Sigmoid colon (tissue), 4 donors: ENCODE measurements at regions not wholly inside any gene's neighbourhood (a gene's known extent, or its start where the extent isn't known, plus 50 kb on each side); places are given as distances from the start of the nearest gene placed in this dataset.

Source experiments
- EP300 ChIP-seq, 4 donors: sonication (generic); formaldehyde crosslinking; IDR thresholded peaks; one replicate each; pipeline ENCODE4 v1.6.1; 2017; ENCODE audit warnings: antibody characterized with exemption in 4 of 4
- POLR2A ChIP-seq, 2 donors: fragments of 450-650 bp; IDR thresholded peaks; one replicate each; pipeline ENCODE4 v1.6.1; 2016; ENCODE audit warnings: antibody characterized with exemption in 2 of 2, mild to moderate bottlenecking in 2 of 2, moderate library complexity in 2 of 2
- POLR2AphosphoS5 ChIP-seq, 4 donors: sonication (generic); formaldehyde crosslinking; IDR thresholded peaks; one replicate each; pipeline ENCODE4 v1.6.1; 2017; ENCODE audit warnings: antibody characterized with exemption in 4 of 4
- TF ChIP-seq, protein P1 (sequence below), 4 experiments: fragments of 450-650 bp in 3 of 4; fragments of 200-600 bp in 1 of 4; IDR thresholded peaks; one replicate each; pipeline ENCODE4 v1.5.1; 2016 to 2019; ENCODE audit warnings: antibody characterized with exemption in 4 of 4, mild to moderate bottlenecking in 3 of 4, moderate library complexity in 2 of 4

DNA sequence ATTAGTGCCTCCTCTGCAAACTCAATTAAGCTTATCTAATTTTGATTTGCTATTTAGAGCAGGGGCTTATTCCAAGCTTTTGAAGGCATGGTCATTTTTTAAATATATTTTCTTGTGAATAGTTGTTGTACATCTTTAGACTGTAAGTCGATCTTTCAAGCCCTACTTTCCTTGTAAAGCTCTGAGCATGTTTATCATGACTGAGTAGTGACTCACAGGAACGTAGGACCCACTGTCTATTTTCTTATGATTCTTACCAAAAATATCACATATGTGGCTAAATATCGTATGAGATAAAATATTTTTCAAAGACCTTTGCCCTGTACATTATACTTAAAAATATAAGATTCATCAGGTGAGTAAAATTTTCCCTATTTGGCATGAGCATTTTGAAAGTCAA, 440.4 kb upstream of the GRIN3A start:
- TF ChIP-seq POLR2A (IDR thresholded peaks at IDR 0.05) (no peak), POLR2AphosphoS5 (IDR thresholded peaks at IDR 0.05) (no peak), EP300 (IDR thresholded peaks at IDR 0.05) (no peak)
- TF ChIP-seq, protein P1, sequence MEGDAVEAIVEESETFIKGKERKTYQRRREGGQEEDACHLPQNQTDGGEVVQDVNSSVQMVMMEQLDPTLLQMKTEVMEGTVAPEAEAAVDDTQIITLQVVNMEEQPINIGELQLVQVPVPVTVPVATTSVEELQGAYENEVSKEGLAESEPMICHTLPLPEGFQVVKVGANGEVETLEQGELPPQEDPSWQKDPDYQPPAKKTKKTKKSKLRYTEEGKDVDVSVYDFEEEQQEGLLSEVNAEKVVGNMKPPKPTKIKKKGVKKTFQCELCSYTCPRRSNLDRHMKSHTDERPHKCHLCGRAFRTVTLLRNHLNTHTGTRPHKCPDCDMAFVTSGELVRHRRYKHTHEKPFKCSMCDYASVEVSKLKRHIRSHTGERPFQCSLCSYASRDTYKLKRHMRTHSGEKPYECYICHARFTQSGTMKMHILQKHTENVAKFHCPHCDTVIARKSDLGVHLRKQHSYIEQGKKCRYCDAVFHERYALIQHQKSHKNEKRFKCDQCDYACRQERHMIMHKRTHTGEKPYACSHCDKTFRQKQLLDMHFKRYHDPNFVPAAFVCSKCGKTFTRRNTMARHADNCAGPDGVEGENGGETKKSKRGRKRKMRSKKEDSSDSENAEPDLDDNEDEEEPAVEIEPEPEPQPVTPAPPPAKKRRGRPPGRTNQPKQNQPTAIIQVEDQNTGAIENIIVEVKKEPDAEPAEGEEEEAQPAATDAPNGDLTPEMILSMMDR (IDR thresholded peaks at IDR 0.05) = no peak
